K562 (cell line): ENCODE measurements at regions not wholly inside any gene's neighbourhood (a gene's known extent, or its start where the extent isn't known, plus 50 kb on each side); places are given as distances from the start of the nearest gene placed in this dataset.
A peak's percentile ranks its signal among the peaks of the same experiment; 100 is the strongest.

Source experiments
- BRD9 ChIP-seq: fragments of 450-650 bp; IDR thresholded peaks from 2 replicates; pipeline ENCODE4 v1.6.1; 2018; ENCODE audit warnings: low read depth; ENCODE audit not compliant: partially characterized antibody
- CBX3 ChIP-seq, 2 experiments: IDR thresholded peaks; 1 replicate in 1 of 2; 2 replicates in 1 of 2; pipeline ENCODE4 v1.6.1; 2012; ENCODE audit warnings: inconsistent platforms in 2 of 2, low read length in 2 of 2, borderline replicate concordance in 1 of 2, control low read depth in 1 of 2
- E2F1 ChIP-seq: sonication (generic); formaldehyde crosslinking; IDR thresholded peaks from 2 replicates; pipeline ENCODE4 v1.8.1; 2023; ENCODE audit warnings: mild to moderate bottlenecking, missing genetic modification reagents, moderate library complexity
- E2F6 ChIP-seq, 2 experiments: IDR thresholded peaks; 2 replicates each; pipeline ENCODE4 v1.6.1; 2011; ENCODE audit warnings: borderline replicate concordance in 1 of 2, control low read depth in 1 of 2, low read depth in 1 of 2, low read length in 1 of 2, mild to moderate bottlenecking in 1 of 2, mixed read lengths in 1 of 2, moderate library complexity in 1 of 2; ENCODE audit not compliant: insufficient read depth in 1 of 2, insufficient read length in 1 of 2, poor library complexity in 1 of 2, severe bottlenecking in 1 of 2; ENCODE audit errors: extremely low read depth in 1 of 2
- GABPA ChIP-seq: fragments of 200-800 bp; sonication (Bioruptor generic); conservative IDR thresholded peaks from 2 replicates; pipeline ENCODE4 v1.6.1; 2016; ENCODE audit warnings: low read depth, missing genetic modification characterization, missing compliant biosample characterization
- KLF13 ChIP-seq: fragments of 450-650 bp; IDR thresholded peaks from 2 replicates; pipeline ENCODE4 v1.6.1; 2016; ENCODE audit warnings: missing genetic modification characterization, low read depth, mild to moderate bottlenecking, missing compliant biosample characterization, moderate library complexity, borderline replicate concordance
- NR2C1 ChIP-seq, 2 experiments: fragments of 450-650 bp; IDR thresholded peaks; 2 replicates each; pipeline ENCODE4 v1.6.1; 2017; ENCODE audit warnings: mild to moderate bottlenecking in 2 of 2, antibody characterized with exemption in 1 of 2, inconsistent platforms in 1 of 2, missing compliant biosample characterization in 1 of 2, missing genetic modification characterization in 1 of 2
- PHF8 ChIP-seq: fragments of 200-600 bp; sonication (generic); IDR thresholded peaks from 2 replicates; pipeline ENCODE4 v1.6.1; 2012; ENCODE audit warnings: mixed run types, mild to moderate bottlenecking, inconsistent platforms, low read length, moderate library complexity, borderline replicate concordance
- POLR2AphosphoS5 ChIP-seq: IDR thresholded peaks from 2 replicates; pipeline ENCODE4 v1.6.1; 2011; ENCODE audit warnings: mild to moderate bottlenecking, low read depth, low read length, moderate library complexity; ENCODE audit not compliant: control insufficient read depth, insufficient read depth
- POLR2G ChIP-seq: fragments of 200-400 bp; formaldehyde crosslinking; IDR thresholded peaks from 2 replicates; pipeline ENCODE4 v1.6.1; 2017; ENCODE audit warnings: low read depth, mild to moderate bottlenecking, antibody characterized with exemption, low read length, moderate library complexity
- RNF2 ChIP-seq: sonication (generic); IDR thresholded peaks from 2 replicates; pipeline ENCODE4 v1.6.1; 2016
- SMARCC2 ChIP-seq: fragments of 450-650 bp; IDR thresholded peaks from 2 replicates; pipeline ENCODE4 v1.6.1; 2017; ENCODE audit warnings: antibody characterized with exemption, moderate library complexity, mild to moderate bottlenecking, low read depth
- SPI1 ChIP-seq: IDR thresholded peaks from 2 replicates; pipeline ENCODE4 v1.6.1; 2011; ENCODE audit warnings: low read depth, low read length, control low read depth, borderline replicate concordance
- ZNF436 ChIP-seq: fragments of 250-450, 450-650 bp; sonication (Bioruptor Pico); formaldehyde crosslinking; IDR thresholded peaks from 2 replicates; pipeline ENCODE4 v1.7.0; 2020; ENCODE audit warnings: mild to moderate bottlenecking
- TF ChIP-seq, protein P1 (sequence below): IDR thresholded peaks from 2 replicates; pipeline ENCODE4 v1.6.1; 2011; ENCODE audit warnings: borderline replicate concordance, low read depth, mild to moderate bottlenecking, moderate library complexity, low read length; ENCODE audit not compliant: insufficient read depth, poor library complexity, severe bottlenecking
- TF ChIP-seq, protein P2 (sequence below): fragments of 450-650 bp; IDR thresholded peaks from 2 replicates; pipeline ENCODE4 v1.7.1; 2018; ENCODE audit warnings: mild to moderate bottlenecking, low read depth; ENCODE audit not compliant: partially characterized antibody

GRCh38 chr1:189149547-189150375 is 1327.9 kb downstream of the BRINP3 start (continued):
- TF ChIP-seq E2F1 (CRISPR knock-in tag) (peak; percentile 61; the same call in 1 of the 2 replicates), SPI1 (peak; percentile 43; the same call in 1 of the 2 replicates), POLR2AphosphoS5 (peak; percentile 92), E2F6 (IDR thresholded peaks at IDR 0.05; ENCODE audit: borderline replicate concordance in 1 of 2, extremely low read depth in 1 of 2, insufficient read depth in 1 of 2, insufficient read length in 1 of 2, low read depth in 1 of 2, low read length in 1 of 2, poor library complexity in 1 of 2, severe bottlenecking in 1 of 2) (peak; percentile 85 to 97), ZNF436 (CRISPR knock-in tag) (peak; percentile 56; the same call in 1 of the 2 replicates), NR2C1 (IDR thresholded peaks at IDR 0.05) (no peak), NR2C1 (tag; IDR thresholded peaks at IDR 0.05) (no peak), SMARCC2 (no peak), RNF2 (peak; percentile 59; the same call in 1 of the 2 replicates), CBX3 (IDR thresholded peaks at IDR 0.05; ENCODE audit: borderline replicate concordance in 1 of 2, low read length in 2 of 2) (peak in 1 of 2 experiments; percentile 83; a peak in 2 of 3 replicates), PHF8 (peak; percentile 59; the same call in 1 of the 2 replicates), POLR2G (peak; percentile 97), KLF13 (peak; percentile 87), BRD9 (no peak), GABPA (tag) (peak; percentile 75)
- TF ChIP-seq, protein P1, sequence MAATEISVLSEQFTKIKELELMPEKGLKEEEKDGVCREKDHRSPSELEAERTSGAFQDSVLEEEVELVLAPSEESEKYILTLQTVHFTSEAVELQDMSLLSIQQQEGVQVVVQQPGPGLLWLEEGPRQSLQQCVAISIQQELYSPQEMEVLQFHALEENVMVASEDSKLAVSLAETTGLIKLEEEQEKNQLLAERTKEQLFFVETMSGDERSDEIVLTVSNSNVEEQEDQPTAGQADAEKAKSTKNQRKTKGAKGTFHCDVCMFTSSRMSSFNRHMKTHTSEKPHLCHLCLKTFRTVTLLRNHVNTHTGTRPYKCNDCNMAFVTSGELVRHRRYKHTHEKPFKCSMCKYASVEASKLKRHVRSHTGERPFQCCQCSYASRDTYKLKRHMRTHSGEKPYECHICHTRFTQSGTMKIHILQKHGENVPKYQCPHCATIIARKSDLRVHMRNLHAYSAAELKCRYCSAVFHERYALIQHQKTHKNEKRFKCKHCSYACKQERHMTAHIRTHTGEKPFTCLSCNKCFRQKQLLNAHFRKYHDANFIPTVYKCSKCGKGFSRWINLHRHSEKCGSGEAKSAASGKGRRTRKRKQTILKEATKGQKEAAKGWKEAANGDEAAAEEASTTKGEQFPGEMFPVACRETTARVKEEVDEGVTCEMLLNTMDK: peak; percentile 15
- TF ChIP-seq, protein P2, sequence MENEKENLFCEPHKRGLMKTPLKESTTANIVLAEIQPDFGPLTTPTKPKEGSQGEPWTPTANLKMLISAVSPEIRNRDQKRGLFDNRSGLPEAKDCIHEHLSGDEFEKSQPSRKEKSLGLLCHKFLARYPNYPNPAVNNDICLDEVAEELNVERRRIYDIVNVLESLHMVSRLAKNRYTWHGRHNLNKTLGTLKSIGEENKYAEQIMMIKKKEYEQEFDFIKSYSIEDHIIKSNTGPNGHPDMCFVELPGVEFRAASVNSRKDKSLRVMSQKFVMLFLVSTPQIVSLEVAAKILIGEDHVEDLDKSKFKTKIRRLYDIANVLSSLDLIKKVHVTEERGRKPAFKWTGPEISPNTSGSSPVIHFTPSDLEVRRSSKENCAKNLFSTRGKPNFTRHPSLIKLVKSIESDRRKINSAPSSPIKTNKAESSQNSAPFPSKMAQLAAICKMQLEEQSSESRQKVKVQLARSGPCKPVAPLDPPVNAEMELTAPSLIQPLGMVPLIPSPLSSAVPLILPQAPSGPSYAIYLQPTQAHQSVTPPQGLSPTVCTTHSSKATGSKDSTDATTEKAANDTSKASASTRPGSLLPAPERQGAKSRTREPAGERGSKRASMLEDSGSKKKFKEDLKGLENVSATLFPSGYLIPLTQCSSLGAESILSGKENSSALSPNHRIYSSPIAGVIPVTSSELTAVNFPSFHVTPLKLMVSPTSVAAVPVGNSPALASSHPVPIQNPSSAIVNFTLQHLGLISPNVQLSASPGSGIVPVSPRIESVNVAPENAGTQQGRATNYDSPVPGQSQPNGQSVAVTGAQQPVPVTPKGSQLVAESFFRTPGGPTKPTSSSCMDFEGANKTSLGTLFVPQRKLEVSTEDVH: peak; percentile 69
